OCI-LY3 (cell line): ENCODE measurements at regions not wholly inside any gene's neighbourhood (a gene's known extent, or its start where the extent isn't known, plus 50 kb on each side); places are given as distances from the start of the nearest gene placed in this dataset.
"Not testable (repeated sequence)": the region's sequence is repeated elsewhere in the genome, so short reads cannot be mapped to it uniquely, and the experiment has no call there.

ENCODE experiments used
- H2AFZ ChIP-seq: fragments of 200-600, 300-600 bp; shearing (Covaris generic); 2 replicates; pipeline ENCODE4 v1.6.0; 2014; ENCODE audit warnings: antibody characterized with exemption, low read depth, low read length
- H3K27ac ChIP-seq: fragments of 200-600, 300-600 bp; sonication (generic); 2 replicates; pipeline ENCODE4 v1.5.1; 2014; ENCODE audit warnings: mild to moderate bottlenecking, low read length, moderate library complexity, mixed read lengths
- H3K27me3 ChIP-seq: fragments of 200-600, 300-600 bp; sonication (generic); 2 replicates; pipeline ENCODE4 v1.6.1; 2014; ENCODE audit warnings: low read depth, low read length, mixed read lengths
- H3K36me3 ChIP-seq: fragments of 200-600, 300-600 bp; sonication (generic); replicated peaks from 2 replicates; pipeline ENCODE3; 2014; ENCODE audit warnings: low read depth, low read length, mixed read lengths
- H3K4me1 ChIP-seq: fragments of 300-600, 200-600 bp; sonication (generic); 2 replicates; pipeline ENCODE4 v1.6.1; 2014; ENCODE audit warnings: low read length, mixed read lengths
- H3K4me2 ChIP-seq: fragments of 200-600, 300-600 bp; sonication (generic); 2 replicates; pipeline ENCODE4 v1.6.1; 2014; ENCODE audit warnings: low read length, mixed read lengths
- H3K4me3 ChIP-seq: fragments of 300-600, 200-600 bp; sonication (generic); 2 replicates; pipeline ENCODE4 v1.5.1; 2014; ENCODE audit warnings: antibody characterized with exemption, mild to moderate bottlenecking, low read length, moderate library complexity
- H3K79me2 ChIP-seq: fragments of 300-600, 200-600 bp; shearing (Covaris generic); 2 replicates; pipeline ENCODE4 v1.6.1; 2014; ENCODE audit warnings: mild to moderate bottlenecking, low read length, mixed read lengths
- H3K9ac ChIP-seq: fragments of 300-600, 200-600 bp; shearing (Covaris generic); 2 replicates; pipeline ENCODE4 v1.6.0; 2014; ENCODE audit warnings: mild to moderate bottlenecking, low read length, moderate library complexity
- H3K9me3 ChIP-seq: fragments of 200-600, 300-600 bp; shearing (Covaris generic); 2 replicates; pipeline ENCODE4 v1.6.1; 2014; ENCODE audit warnings: low read length, mixed read lengths; ENCODE audit not compliant: insufficient read depth
- H4K20me1 ChIP-seq: fragments of 200-600, 300-600 bp; sonication (generic); 2 replicates; pipeline ENCODE4 v1.6.1; 2016; ENCODE audit warnings: low read length, mixed read lengths; ENCODE audit not compliant: insufficient read depth
- EZH2phosphoT487 ChIP-seq: fragments of 200-600 bp; shearing (Covaris generic); IDR thresholded peaks from 2 replicates; pipeline ENCODE4 v1.6.1; 2018; ENCODE audit warnings: antibody characterized with exemption, mixed run types, low read depth
- TF ChIP-seq, protein P1 (sequence below): fragments of 200-600, 300-600 bp; sonication (generic); IDR thresholded peaks from 2 replicates; pipeline ENCODE4 v1.5.1; 2014; ENCODE audit warnings: antibody characterized with exemption, low read length, low read depth

DNA sequence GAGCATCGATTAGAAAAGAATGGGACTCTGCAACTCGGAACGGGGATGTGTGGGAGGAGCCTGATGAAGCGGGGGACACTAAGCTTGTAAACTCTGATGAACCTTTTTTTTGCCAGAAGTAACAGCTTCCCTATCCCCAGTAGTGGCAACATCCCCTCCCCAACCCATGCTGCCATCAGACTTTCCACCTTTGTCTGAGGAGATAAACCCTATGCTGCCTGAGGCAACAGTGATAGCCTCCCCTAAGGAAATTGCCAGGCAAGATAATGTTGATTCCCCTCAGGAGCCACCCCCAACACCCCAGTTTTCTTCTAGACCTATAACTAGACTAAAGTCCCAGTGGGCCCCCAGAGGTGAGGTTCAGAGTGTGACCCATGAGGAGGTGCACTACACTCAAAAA lies 173.7 kb downstream of the AKR1D1 start:
- Histone ChIP-seq H3K36me3 (no peaks in the 10 kb centered on the region), H3K79me2 (no peaks in the 10 kb centered on the region), H3K27ac (no peak overlapping the region), H3K4me3 (no peak overlapping the region), H3K4me1 (no peaks in the 10 kb centered on the region), H4K20me1 (no peaks in the 10 kb centered on the region), H2AFZ (no peak overlapping the region), H3K9me3 (no peaks in the 10 kb centered on the region), H3K27me3 (no peaks in the 10 kb centered on the region), H3K9ac (no peak overlapping the region), H3K4me2 (no peak overlapping the region)
- TF ChIP-seq EZH2phosphoT487, result no peak
- TF ChIP-seq, protein P1, sequence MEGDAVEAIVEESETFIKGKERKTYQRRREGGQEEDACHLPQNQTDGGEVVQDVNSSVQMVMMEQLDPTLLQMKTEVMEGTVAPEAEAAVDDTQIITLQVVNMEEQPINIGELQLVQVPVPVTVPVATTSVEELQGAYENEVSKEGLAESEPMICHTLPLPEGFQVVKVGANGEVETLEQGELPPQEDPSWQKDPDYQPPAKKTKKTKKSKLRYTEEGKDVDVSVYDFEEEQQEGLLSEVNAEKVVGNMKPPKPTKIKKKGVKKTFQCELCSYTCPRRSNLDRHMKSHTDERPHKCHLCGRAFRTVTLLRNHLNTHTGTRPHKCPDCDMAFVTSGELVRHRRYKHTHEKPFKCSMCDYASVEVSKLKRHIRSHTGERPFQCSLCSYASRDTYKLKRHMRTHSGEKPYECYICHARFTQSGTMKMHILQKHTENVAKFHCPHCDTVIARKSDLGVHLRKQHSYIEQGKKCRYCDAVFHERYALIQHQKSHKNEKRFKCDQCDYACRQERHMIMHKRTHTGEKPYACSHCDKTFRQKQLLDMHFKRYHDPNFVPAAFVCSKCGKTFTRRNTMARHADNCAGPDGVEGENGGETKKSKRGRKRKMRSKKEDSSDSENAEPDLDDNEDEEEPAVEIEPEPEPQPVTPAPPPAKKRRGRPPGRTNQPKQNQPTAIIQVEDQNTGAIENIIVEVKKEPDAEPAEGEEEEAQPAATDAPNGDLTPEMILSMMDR, result no peak

DNA sequence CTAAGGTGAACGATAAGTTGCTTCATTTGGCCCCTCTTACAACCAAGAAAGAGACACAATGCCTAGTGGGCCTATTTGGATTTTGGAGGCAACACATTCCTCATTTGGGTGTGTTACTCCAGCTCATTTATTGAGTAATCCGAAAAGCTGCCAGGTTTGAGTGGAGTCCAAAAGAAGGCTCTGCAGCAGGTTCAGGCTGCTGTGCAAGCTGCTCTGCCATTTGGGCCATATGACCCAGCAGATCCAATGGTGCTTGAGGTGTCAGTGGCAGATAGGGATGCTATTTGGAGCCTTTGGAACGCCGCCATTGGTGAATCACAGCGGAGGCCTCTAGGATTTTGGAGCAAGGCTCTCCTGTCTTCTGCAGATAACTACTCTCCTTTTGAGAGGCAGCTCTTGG lies 176.4 kb downstream of the AKR1D1 start:
- H3K9ac ChIP-seq, H4K20me1 ChIP-seq, H3K9me3 ChIP-seq, H3K4me3 ChIP-seq, H3K4me2 ChIP-seq, H3K4me1 ChIP-seq, H3K27me3 ChIP-seq, H3K79me2 ChIP-seq, H2AFZ ChIP-seq, H3K27ac ChIP-seq, H3K36me3 ChIP-seq: not testable (repeated sequence)

DNA sequence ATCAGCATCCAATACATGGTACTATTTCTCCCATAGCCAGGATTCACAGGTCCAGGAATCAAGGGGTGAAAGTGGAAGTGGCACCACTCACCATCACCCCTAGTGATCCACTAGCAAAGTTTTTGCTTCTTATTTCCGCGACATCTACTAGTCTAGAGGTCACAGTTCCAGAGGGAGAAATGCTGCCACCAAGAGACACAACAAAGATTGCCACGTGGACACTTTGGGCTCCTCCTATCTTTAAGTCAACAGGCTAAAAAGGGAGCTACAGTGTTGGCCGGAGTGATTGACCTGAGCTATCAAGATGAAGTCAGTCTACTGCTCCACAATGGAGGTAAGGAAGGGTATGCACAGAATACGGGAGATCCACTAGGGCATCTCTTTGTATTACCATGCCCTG lies 178.2 kb downstream of the AKR1D1 start:
- Histone ChIP-seq H3K27me3 (no peaks in the 10 kb centered on the region), H3K9ac (no peak overlapping the region), H3K27ac (no peak overlapping the region), H3K36me3 (no peaks in the 10 kb centered on the region), H3K4me2 (no peak overlapping the region), H3K9me3 (no peaks in the 10 kb centered on the region), H3K4me1 (no peaks in the 10 kb centered on the region), H3K4me3 (no peak overlapping the region), H2AFZ (no peak overlapping the region), H4K20me1 (no peaks in the 10 kb centered on the region), H3K79me2 (no peaks in the 10 kb centered on the region)
- no peak for TF ChIP-seq EZH2phosphoT487
- TF ChIP-seq, protein P1, result no peak

DNA sequence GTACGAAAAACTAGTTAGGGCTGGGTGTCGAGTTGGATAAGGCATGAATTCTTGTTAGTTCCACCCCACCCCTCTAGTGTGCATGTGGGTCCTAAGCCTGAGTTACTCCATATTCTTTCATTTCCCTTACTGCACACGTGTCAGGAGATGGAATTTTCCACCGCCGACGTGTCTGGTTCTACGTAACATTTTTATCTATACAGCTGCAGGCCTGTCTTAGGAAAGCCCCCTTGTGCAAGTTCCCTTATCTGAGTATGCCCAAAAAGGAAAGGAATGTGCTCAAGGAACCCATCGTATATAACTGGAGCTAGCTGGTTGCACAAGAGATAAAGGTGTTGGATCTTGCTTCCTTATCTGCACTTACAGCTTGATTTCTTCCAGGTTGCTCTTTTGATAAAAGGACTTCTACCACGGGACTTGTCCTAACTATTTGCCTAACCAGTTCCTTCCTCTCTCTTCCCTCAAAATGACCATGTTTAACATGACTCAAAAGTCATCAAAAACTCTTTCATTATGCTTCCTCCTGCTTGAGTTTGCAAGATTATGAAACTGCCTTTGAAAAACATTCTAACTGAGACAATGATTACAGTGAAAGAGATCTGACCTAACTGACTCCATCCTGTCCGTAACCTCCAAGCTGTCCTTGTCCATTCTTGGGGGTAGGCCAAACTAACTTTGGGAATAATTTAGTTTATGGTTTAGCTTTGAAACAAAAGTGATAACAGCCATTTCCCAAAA lies 181.4 kb downstream of the AKR1D1 start:
- Histone ChIP-seq H3K4me3 (no peak overlapping the region), H2AFZ (no peak overlapping the region)

More for the DNA sequence above, 181.4 kb downstream of the AKR1D1 start:
- Histone ChIP-seq H4K20me1 (no peaks in the 10 kb centered on the region), H3K27me3 (no peaks in the 10 kb centered on the region), H3K4me2 (no peak overlapping the region), H3K27ac (no peak overlapping the region), H3K9me3 (no peaks in the 10 kb centered on the region), H3K9ac (no peak overlapping the region), H3K79me2 (no peaks in the 10 kb centered on the region), H3K36me3 (no peaks in the 10 kb centered on the region), H3K4me1 (no peaks in the 10 kb centered on the region)
- TF ChIP-seq, protein P1, result no peak
- TF ChIP-seq EZH2phosphoT487, result no peak
